K562 (cell line): ENCODE measurements at regions not wholly inside any gene's neighbourhood (a gene's known extent, or its start where the extent isn't known, plus 50 kb on each side); places are given as distances from the start of the nearest gene placed in this dataset.

Source experiments
- ATF1 ChIP-seq, 2 experiments: fragments of 450-650 bp in 1 of 2; IDR thresholded peaks; 2 replicates each; pipeline ENCODE4 v1.6.1; 2016; ENCODE audit warnings: missing compliant biosample characterization in 1 of 2, missing genetic modification characterization in 1 of 2
- CBFA2T3 ChIP-seq: fragments of 450-650 bp; IDR thresholded peaks from 2 replicates; pipeline ENCODE4 v1.6.1; 2017
- CTBP1 ChIP-seq: fragments of 450-650 bp; IDR thresholded peaks from 2 replicates; pipeline ENCODE4 v1.6.1; 2016; ENCODE audit warnings: borderline replicate concordance
- CXXC5 ChIP-seq: fragments of 250-450 bp; sonication (Bioruptor Pico); IDR thresholded peaks from 2 replicates; pipeline ENCODE4 v1.8.0; 2022; ENCODE audit warnings: inconsistent platforms, mild to moderate bottlenecking, moderate library complexity
- EZH2 ChIP-seq: IDR thresholded peaks from 2 replicates; pipeline ENCODE4 v1.6.1; 2012; ENCODE audit warnings: low read depth, mild to moderate bottlenecking, inconsistent platforms, low read length, borderline replicate concordance
- HDAC8 ChIP-seq: fragments of 450-650 bp; IDR thresholded peaks from 2 replicates; pipeline ENCODE4 v1.6.1; 2016; ENCODE audit warnings: mild to moderate bottlenecking, missing genetic modification characterization, moderate library complexity, missing compliant biosample characterization
- JUND ChIP-seq, 2 experiments: IDR thresholded peaks; 2 replicates in 1 of 2; 3 replicates in 1 of 2; pipeline ENCODE4 v1.6.1; 2011; ENCODE audit warnings: borderline replicate concordance in 2 of 2, low read depth in 2 of 2, low read length in 2 of 2, improper control_type of control experiment in 1 of 2, missing biosample characterization in 1 of 2, missing genetic modification characterization in 1 of 2, missing genetic modification reagents in 1 of 2
- MBD2 ChIP-seq: sonication (generic); IDR thresholded peaks from 2 replicates; pipeline ENCODE4 v1.6.1; 2016; ENCODE audit warnings: low read depth, borderline replicate concordance
- MNT ChIP-seq, 2 experiments: fragments of 450-650 bp; conservative IDR thresholded peaks; 2 replicates each; pipeline ENCODE4 v1.6.1; 2017; ENCODE audit warnings: mild to moderate bottlenecking in 2 of 2, moderate library complexity in 2 of 2
- MTA3 ChIP-seq: fragments of 450-650 bp; formaldehyde crosslinking; IDR thresholded peaks from 2 replicates; pipeline ENCODE4 v1.6.1; 2017; ENCODE audit warnings: mild to moderate bottlenecking, borderline replicate concordance
- MYC ChIP-seq, 2 experiments: fragments of 250-450 bp in 1 of 2; sonication (Bioruptor Pico) in 1 of 2; IDR thresholded peaks; 2 replicates each; pipeline versions ENCODE4 v1.5.1 to v1.6.1; 2012 to 2021; ENCODE audit warnings: low read depth in 2 of 2, borderline replicate concordance in 1 of 2, improper control_type of control experiment in 1 of 2, low read length in 1 of 2, mild to moderate bottlenecking in 1 of 2, moderate library complexity in 1 of 2
- PHF8 ChIP-seq: fragments of 200-600 bp; sonication (generic); IDR thresholded peaks from 2 replicates; pipeline ENCODE4 v1.6.1; 2012; ENCODE audit warnings: mixed run types, mild to moderate bottlenecking, inconsistent platforms, low read length, moderate library complexity, borderline replicate concordance
- PRDM10 ChIP-seq: fragments of 450-650 bp; IDR thresholded peaks from 2 replicates; pipeline ENCODE4 v1.6.1; 2018; ENCODE audit not compliant: partially characterized antibody
- RBM14 ChIP-seq: fragments of 200-400 bp; formaldehyde crosslinking; IDR thresholded peaks from 2 replicates; pipeline ENCODE4 v1.6.1; 2018; ENCODE audit warnings: low read depth, mild to moderate bottlenecking, low read length, moderate library complexity, borderline replicate concordance; ENCODE audit not compliant: insufficient read depth
- RFX1 ChIP-seq: fragments of 450-650 bp; IDR thresholded peaks from 2 replicates; pipeline ENCODE4 v1.6.1; 2016; ENCODE audit warnings: mild to moderate bottlenecking, moderate library complexity
- SMARCC2 ChIP-seq: fragments of 450-650 bp; IDR thresholded peaks from 2 replicates; pipeline ENCODE4 v1.6.1; 2017; ENCODE audit warnings: antibody characterized with exemption, moderate library complexity, mild to moderate bottlenecking, low read depth
- TAL1 ChIP-seq: fragments of 450-650 bp; IDR thresholded peaks from 2 replicates; pipeline ENCODE4 v1.6.1; 2016; ENCODE audit warnings: mild to moderate bottlenecking
- ZFX ChIP-seq: sonication (generic); formaldehyde crosslinking; IDR thresholded peaks from 2 replicates; pipeline ENCODE4 v1.8.0; 2022; ENCODE audit warnings: mild to moderate bottlenecking, missing genetic modification reagents, moderate library complexity
- ZNF197 ChIP-seq: fragments of 200-800 bp; sonication (Bioruptor generic); IDR thresholded peaks from 2 replicates; pipeline ENCODE4 v1.6.1; 2016; ENCODE audit warnings: low read depth, missing genetic modification characterization, missing compliant biosample characterization

- peak; percentile 77 for TF ChIP-seq MYC (IDR thresholded peaks at IDR 0.05; ENCODE audit: low read depth, low read length)
- TF ChIP-seq MYC (CRISPR knock-in tag; IDR thresholded peaks at IDR 0.05; ENCODE audit: borderline replicate concordance, low read depth), result no peak
- no peak for TF ChIP-seq HDAC8 (tag)
- TF ChIP-seq CXXC5 (CRISPR knock-in tag), result peak; percentile 89
- peak; percentile 78; the same call in 1 of the 2 replicates for TF ChIP-seq PHF8
- TF ChIP-seq JUND (IDR thresholded peaks at IDR 0.05; ENCODE audit: borderline replicate concordance, low read depth, low read length), result peak; percentile 90
- TF ChIP-seq JUND (tag; IDR thresholded peaks at IDR 0.05; ENCODE audit: borderline replicate concordance, low read depth, low read length), result peak; percentile 37; the same call in 1 of the 3 replicates
- TF ChIP-seq MBD2, result peak; percentile 59; the same call in 1 of the 2 replicates
- 0 out of 2 replicates have a peak, but pooled peaks have one; percentile 40 for TF ChIP-seq RBM14
- peak; percentile 90 for TF ChIP-seq ZFX (CRISPR knock-in tag)
- TF ChIP-seq MNT (conservative IDR thresholded peaks at IDR 0.05), result peak in 1 of 2 experiments; percentile 44; a peak in 1 of 4 replicates
- peak; percentile 56; the same call in 1 of the 2 replicates for TF ChIP-seq MTA3
- TF ChIP-seq CTBP1, result peak; percentile 48; the same call in 1 of the 2 replicates
- peak; percentile 80 for TF ChIP-seq PRDM10
- peak; percentile 48 for TF ChIP-seq CBFA2T3
- peak; percentile 93 for TF ChIP-seq RFX1
- TF ChIP-seq ATF1 (CRISPR knock-in tag; IDR thresholded peaks at IDR 0.05), result no peak
- peak; percentile 53; the same call in 1 of the 2 replicates for TF ChIP-seq ATF1 (tag; IDR thresholded peaks at IDR 0.05)
- TF ChIP-seq EZH2, result no peak
- TF ChIP-seq SMARCC2, result no peak
- TF ChIP-seq TAL1, result no peak
- TF ChIP-seq ZNF197 (CRISPR knock-in tag), result peak; percentile 45; the same call in 1 of the 2 replicates
These were observed 160.3 kb downstream of the C9orf50 start (continued) for GRCh38 chr9:129460323-129461261.
